ENCODE measurements at regions not wholly inside any gene's neighbourhood (a gene's known extent, or its start where the extent isn't known, plus 50 kb on each side); places are given as distances from the start of the nearest gene placed in this dataset.

DNA sequence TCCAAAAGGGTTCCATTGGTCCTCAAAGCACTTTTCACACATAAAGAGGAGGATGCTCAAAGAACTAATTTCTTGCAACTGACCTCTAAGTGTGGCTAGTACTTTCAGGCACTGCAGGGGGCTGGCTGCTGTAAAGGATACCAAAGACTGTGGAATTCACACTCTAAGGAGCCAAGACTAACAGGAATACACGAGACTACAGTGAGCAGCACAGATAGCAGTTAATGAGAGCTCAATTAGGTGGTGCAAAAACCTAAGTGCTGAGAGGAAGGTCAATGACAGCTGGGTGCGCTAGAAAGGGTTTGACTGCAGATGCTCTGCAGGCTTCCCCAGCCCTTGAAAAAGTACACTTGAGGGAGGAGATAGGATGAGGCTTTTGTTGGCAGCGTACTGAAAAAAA lies 124.3 kb upstream of the NTM start:
- H3K4me1 Mint-ChIP-seq = no peaks in the 10 kb centered on the region
- DNase-seq = no peak
- ChIA-PET CTCF (no interaction called here), POLR2A (no interaction called here)
- peaks cover 4% of the 10 kb centered on the region for H3K9me3 Mint-ChIP-seq
- peaks cover 10% of the 10 kb centered on the region for H3K27me3 Mint-ChIP-seq
- no peak overlapping the region for H3K4me3 Mint-ChIP-seq
- no peak overlapping the region for H3K27ac Mint-ChIP-seq
- no peaks in the 10 kb centered on the region for H3K36me3 Mint-ChIP-seq (ENCODE audit: low read depth)

DNA sequence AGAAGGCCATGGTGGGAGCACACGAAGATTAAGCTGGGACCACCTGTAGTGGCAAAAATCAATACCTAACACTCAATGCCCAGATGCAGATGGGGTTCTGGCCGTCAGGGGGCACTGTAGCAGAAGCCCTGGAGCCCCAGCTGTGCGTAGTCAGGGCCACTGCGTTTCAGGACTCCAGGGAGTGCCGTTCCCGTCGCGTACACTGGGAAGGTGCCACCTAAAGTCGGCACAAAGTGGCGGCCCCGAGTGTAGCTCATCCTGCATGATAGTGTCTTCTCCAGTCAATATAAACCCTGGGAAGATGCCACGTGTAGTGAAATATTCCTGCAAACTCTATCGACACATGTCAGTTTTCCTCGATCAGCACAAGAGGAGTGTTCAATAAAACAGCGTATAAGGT lies 123.8 kb upstream of the NTM start:
- DNase-seq = no peak
- Mint-ChIP-seq H3K36me3 (ENCODE audit: low read depth) (no peaks in the 10 kb centered on the region), H3K27me3 (peaks cover 10% of the 10 kb centered on the region), H3K27ac (no peak overlapping the region), H3K9me3 (peaks cover 4% of the 10 kb centered on the region), H3K4me1 (no peaks in the 10 kb centered on the region), H3K4me3 (no peak overlapping the region)
- ChIA-PET POLR2A (no interaction called here), CTCF (no interaction called here)

DNA sequence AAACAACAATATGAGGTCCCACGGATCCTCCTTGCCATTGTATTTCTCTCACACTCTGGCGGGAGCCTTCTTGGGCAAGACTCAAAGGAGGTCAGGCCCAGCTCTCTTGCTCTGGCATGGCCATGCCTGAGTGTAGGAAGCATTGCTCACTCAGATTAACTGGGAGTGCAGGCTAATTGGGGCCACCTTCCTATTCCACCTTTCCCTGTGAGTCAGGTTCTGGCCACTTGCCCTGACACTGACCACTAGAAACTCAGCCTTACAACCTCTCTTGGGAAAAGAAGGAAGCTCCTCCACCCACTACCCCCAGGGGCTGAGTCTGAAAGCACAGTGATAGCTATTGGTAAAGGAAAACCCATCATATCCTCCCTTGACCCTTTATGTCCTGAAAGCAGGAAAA lies 121.8 kb upstream of the NTM start:
- no peak overlapping the region for H3K4me3 Mint-ChIP-seq
- H3K9me3 Mint-ChIP-seq = no peaks in the 10 kb centered on the region
- H3K4me1 Mint-ChIP-seq = no peaks in the 10 kb centered on the region
- no peaks in the 10 kb centered on the region for H3K36me3 Mint-ChIP-seq (ENCODE audit: low read depth)
- H3K27ac Mint-ChIP-seq = no peak overlapping the region
- ChIA-PET POLR2A (interaction anchor here (0.6 kb wide), 1 partner anchor 202 kb away, joined by 3 read pairs; no protein-coding TSS in a partner anchor), CTCF (no interaction called here)
- H3K27me3 Mint-ChIP-seq = peaks cover 14% of the 10 kb centered on the region
- no peak for DNase-seq

- POLR2A ChIA-PET = no interaction called here
- no peaks in the 10 kb centered on the region for H3K4me1 Mint-ChIP-seq
- no peaks in the 10 kb centered on the region for H3K36me3 Mint-ChIP-seq (ENCODE audit: low read depth)
- H3K4me3 Mint-ChIP-seq = no peak overlapping the region
- H3K27me3 Mint-ChIP-seq = peaks cover 4% of the 10 kb centered on the region
- CTCF ChIA-PET = no interaction called here
- H3K9me3 Mint-ChIP-seq = no peaks in the 10 kb centered on the region
- no peak overlapping the region for H3K27ac Mint-ChIP-seq
- DNase-seq = no peak
Measured at GRCh38 chr11:131253142-131253655, 117.2 kb upstream of the NTM start.

DNA sequence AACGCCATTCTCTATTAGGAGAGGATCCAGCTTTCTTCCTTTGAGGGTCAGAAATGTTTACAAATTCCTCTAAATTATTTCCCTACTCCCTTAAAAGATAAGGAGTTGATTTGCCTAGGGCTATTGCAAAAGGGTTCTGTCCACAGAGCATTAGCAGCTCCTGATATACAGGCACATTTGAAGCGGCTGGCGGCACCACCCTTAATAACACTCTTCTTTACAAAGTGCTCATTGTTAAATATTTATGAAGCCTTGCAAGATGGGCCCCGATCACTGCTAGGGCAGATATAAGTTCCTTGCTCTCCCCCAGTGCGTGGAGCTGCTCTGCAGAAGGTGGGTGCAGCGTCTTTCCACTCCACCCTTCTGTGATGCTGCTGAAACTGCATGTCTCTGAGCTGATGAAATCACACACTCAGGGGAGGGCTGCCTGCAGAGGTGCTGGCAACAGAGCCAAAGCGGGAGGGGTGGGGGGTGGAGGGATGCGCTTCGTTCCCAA lies 116.7 kb upstream of the NTM start:
- ChIA-PET CTCF (no interaction called here), POLR2A (no interaction called here)
- Mint-ChIP-seq H3K27ac (no peak overlapping the region), H3K4me3 (no peak overlapping the region), H3K27me3 (peaks cover 4% of the 10 kb centered on the region), H3K36me3 (ENCODE audit: low read depth) (no peaks in the 10 kb centered on the region), H3K9me3 (no peaks in the 10 kb centered on the region), H3K4me1 (no peaks in the 10 kb centered on the region)
- DNase-seq = no peak

- Mint-ChIP-seq H3K4me1 (no peaks in the 10 kb centered on the region), H3K27me3 (peaks cover 4% of the 10 kb centered on the region), H3K4me3 (no peak overlapping the region), H3K27ac (no peak overlapping the region), H3K9me3 (no peaks in the 10 kb centered on the region), H3K36me3 (ENCODE audit: low read depth) (no peaks in the 10 kb centered on the region)
- ChIA-PET POLR2A (no interaction called here), CTCF (no interaction called here)
- no peak for DNase-seq
Measured at GRCh38 chr11:131254254-131254653, 116.2 kb upstream of the NTM start.

DNA sequence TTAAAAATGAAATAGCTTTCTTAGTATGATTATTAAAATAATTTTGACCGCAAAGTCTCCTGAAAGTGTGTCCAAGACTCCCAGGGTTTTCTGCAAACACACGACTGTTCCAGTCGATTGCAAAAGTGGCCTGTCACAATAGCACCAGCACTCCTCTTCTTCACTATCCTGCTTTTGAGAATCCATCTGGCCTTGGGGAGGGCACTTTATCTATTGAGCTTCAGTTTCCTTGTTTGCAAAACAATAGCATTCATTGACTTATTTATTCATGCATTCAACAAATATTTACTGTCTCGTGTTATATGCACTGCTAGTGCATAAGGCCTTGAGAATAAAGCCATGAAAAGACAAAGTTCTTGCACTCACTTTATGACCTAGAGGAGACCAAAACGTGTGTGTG lies 96.2 kb upstream of the NTM start:
- CTCF ChIA-PET = interaction anchor here (0.6 kb wide), 1 partner anchor 817 kb away, joined by 7 read pairs; no protein-coding TSS in a partner anchor
- DNase-seq = no peak
- no peaks in the 10 kb centered on the region for H3K4me1 Mint-ChIP-seq
- no peak overlapping the region for H3K4me3 Mint-ChIP-seq
- POLR2A ChIA-PET = no interaction called here
- peaks cover 2% of the 10 kb centered on the region for H3K9me3 Mint-ChIP-seq
- no peaks in the 10 kb centered on the region for H3K36me3 Mint-ChIP-seq (ENCODE audit: low read depth)
- H3K27ac Mint-ChIP-seq = no peak overlapping the region
- H3K27me3 Mint-ChIP-seq = no peaks in the 10 kb centered on the region

DNA sequence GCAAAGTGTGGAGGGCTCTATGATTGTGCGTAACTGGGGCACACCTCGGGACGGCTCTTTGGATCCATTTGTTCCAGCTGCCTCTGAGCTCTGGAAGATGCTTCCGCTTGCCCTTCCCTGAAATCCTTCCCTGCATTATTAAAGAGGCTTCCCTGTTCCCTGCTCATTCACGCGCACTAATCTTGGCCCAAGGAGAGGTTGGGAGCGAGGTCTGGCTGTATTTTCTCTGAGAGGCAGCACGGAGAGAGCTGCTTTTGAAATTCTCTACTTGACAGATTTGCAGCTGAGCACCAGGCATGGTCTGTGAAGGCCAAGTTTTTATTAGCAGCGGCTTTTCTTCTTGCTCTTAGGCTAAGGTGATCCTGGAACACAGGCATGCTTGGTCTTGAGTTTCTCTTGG lies 94.8 kb upstream of the NTM start:
- no peak overlapping the region for H3K27ac Mint-ChIP-seq
- no peaks in the 10 kb centered on the region for H3K4me1 Mint-ChIP-seq
- no peaks in the 10 kb centered on the region for H3K36me3 Mint-ChIP-seq (ENCODE audit: low read depth)
- H3K9me3 Mint-ChIP-seq = peaks cover 2% of the 10 kb centered on the region
- CTCF ChIA-PET = no interaction called here
- no peak overlapping the region for H3K4me3 Mint-ChIP-seq
- DNase-seq = no peak
- POLR2A ChIA-PET = no interaction called here
- H3K27me3 Mint-ChIP-seq = no peaks in the 10 kb centered on the region

DNA sequence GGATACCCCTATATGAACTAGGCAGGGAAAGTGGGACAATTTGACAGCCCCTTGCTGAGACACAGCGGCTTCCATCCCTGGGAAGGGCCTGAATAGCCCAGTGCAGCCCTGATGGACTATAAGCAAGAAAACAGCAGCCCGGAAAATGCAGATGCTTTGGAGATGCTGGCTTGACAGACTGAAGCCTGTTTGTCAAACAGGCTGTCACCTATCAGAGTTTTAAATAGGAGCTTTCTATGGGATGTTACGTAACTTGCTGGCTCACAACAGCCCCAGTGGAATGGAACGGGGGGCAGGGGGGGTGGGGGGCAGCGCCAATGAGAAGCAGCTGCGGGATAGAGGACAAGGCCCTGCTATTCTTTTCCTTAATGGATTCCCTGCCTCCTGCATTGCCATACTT lies 91.9 kb upstream of the NTM start:
- no peaks in the 10 kb centered on the region for H3K4me1 Mint-ChIP-seq
- POLR2A ChIA-PET = no interaction called here
- no peak for DNase-seq
- no peak overlapping the region for H3K4me3 Mint-ChIP-seq
- H3K9me3 Mint-ChIP-seq = no peaks in the 10 kb centered on the region
- CTCF ChIA-PET = no interaction called here
- H3K36me3 Mint-ChIP-seq (ENCODE audit: low read depth) = no peaks in the 10 kb centered on the region
- no peak overlapping the region for H3K27ac Mint-ChIP-seq
- no peaks in the 10 kb centered on the region for H3K27me3 Mint-ChIP-seq

DNA sequence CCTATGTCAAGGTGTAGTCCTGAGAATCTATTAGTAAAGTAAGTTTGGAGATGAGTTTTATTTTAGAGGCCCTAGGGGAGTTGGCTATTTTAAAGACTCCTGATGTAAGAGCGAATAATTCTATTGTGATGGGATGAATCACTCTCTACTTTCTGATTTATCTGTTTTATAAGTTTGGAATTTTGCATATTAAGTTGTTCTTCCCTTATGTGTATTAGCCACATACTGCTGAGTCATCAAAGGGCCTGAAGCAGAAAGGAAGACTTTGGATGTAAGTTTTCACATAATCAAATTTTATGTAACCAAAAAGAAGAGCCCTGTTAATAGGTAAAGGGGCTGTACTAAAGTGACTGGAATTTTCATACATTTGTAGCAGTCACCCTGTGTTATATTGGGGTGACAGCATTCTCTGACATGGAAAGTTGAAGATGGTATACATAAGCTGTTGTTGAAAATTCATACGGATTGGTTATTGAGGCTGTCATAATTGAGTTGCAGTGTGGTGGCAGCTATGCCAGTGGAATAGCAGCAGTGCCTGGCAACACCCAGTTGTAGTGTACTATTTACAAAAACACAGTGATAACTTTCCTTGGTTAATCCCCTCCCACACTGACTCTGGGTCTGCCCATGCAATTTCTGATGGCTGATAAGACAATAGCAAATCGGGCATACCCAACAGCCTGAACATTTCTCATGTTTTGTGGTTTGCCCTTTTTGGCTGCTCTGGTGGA lies 90.6 kb upstream of the NTM start:
- H3K4me1 Mint-ChIP-seq = no peaks in the 10 kb centered on the region

DNA sequence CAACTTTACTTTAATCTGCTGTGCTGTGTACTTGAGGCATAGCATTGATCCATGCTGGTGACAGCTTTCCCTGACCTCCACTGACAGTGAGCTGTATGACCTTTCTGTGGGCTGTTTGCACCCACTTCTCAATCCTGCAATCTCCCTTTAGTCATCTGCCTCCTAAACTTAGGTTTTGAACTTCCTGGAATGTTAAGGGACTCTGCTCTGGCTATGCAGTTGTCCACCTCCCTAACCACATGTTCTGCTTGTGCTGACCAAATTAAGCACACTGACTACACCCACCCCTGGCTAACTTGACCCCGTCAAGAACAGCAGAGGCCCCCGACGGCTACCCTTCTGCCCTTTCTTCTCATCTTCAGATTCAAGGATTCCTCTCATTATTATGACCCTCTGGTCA lies 89.1 kb upstream of the NTM start:
- no peaks in the 10 kb centered on the region for H3K27me3 Mint-ChIP-seq
- no peaks in the 10 kb centered on the region for H3K4me1 Mint-ChIP-seq
- H3K36me3 Mint-ChIP-seq (ENCODE audit: low read depth) = no peaks in the 10 kb centered on the region
- ChIA-PET POLR2A (no interaction called here), CTCF (no interaction called here)
- DNase-seq = no peak
- H3K27ac Mint-ChIP-seq = no peak overlapping the region
- no peaks in the 10 kb centered on the region for H3K9me3 Mint-ChIP-seq
- H3K4me3 Mint-ChIP-seq = no peak overlapping the region

More for the DNA sequence above, 90.6 kb upstream of the NTM start:
- no peak for DNase-seq
- Mint-ChIP-seq H3K4me3 (no peak overlapping the region), H3K27ac (no peak overlapping the region), H3K27me3 (no peaks in the 10 kb centered on the region), H3K9me3 (no peaks in the 10 kb centered on the region), H3K36me3 (ENCODE audit: low read depth) (no peaks in the 10 kb centered on the region)
- POLR2A ChIA-PET = interaction anchor here (0.6 kb wide), 1 partner anchor 12 kb away, joined by 3 read pairs; no protein-coding TSS in a partner anchor
- CTCF ChIA-PET = no interaction called here

GRCh38 chr11:131284041-131284440 lies 86.4 kb upstream of the NTM start:
- no peaks in the 10 kb centered on the region for H3K27me3 Mint-ChIP-seq
- H3K27ac Mint-ChIP-seq = no peak overlapping the region
- H3K36me3 Mint-ChIP-seq (ENCODE audit: low read depth) = no peaks in the 10 kb centered on the region
- no peak for DNase-seq
- no peaks in the 10 kb centered on the region for H3K4me1 Mint-ChIP-seq
- ChIA-PET CTCF (no interaction called here), POLR2A (no interaction called here)
- H3K9me3 Mint-ChIP-seq = no peaks in the 10 kb centered on the region
- H3K4me3 Mint-ChIP-seq = no peak overlapping the region

DNA sequence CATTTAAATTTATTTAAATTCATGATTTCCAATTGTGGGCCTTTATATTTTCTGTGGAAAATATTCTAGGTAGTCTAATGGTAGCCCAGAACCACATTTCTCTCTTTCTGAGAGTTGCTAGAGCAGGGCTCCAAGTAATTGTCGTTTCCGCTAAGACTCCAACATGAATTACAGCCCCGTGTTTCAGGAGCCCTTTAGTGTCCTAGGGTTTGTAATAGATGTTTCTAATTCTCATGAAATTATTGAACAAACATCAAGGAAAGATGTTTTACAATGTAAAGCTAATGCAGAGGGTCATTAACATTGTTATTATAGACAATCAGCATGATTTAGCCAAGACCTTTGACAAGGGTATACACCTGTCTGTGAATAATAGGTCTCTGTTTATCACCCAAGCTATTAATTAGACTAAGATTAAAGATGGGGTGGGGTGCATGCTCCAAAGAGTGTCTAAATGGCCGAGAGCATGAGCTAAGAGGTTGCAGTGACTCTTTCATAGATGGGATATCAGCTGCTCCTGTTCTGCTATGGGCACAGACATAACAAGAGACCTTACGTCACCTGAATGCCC lies 81.8 kb upstream of the NTM start:
- Mint-ChIP-seq H3K36me3 (ENCODE audit: low read depth) (no peaks in the 10 kb centered on the region), H3K4me3 (no peak overlapping the region), H3K27me3 (no peaks in the 10 kb centered on the region), H3K9me3 (no peaks in the 10 kb centered on the region), H3K4me1 (no peaks in the 10 kb centered on the region), H3K27ac (no peak overlapping the region)
- CTCF ChIA-PET = no interaction called here
- POLR2A ChIA-PET = no interaction called here
- DNase-seq = no peak

DNA sequence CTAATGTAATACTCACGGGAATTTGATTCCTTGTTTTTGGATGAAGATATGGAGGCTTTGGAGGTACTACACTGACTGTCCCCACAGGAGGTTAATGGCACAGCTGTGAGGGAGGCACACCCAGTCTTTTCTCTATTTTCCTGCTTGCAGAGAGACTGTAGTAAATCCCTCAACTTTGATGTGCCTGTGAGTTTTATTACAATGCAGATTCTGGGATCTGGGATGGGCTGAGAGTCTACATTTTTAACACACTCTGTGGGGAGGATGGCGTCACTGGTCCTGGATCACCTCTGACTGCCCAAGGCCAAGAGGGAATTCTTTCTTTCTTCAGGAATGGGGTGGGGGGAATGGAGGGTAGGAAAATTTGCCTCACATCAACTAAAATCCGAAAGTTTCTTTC lies 80.2 kb upstream of the NTM start:
- DNase-seq = no peak
- no peaks in the 10 kb centered on the region for H3K27me3 Mint-ChIP-seq
- H3K4me1 Mint-ChIP-seq = no peaks in the 10 kb centered on the region
- H3K4me3 Mint-ChIP-seq = no peak overlapping the region
- H3K9me3 Mint-ChIP-seq = no peaks in the 10 kb centered on the region
- no peaks in the 10 kb centered on the region for H3K36me3 Mint-ChIP-seq (ENCODE audit: low read depth)
- ChIA-PET CTCF (no interaction called here), POLR2A (no interaction called here)
- H3K27ac Mint-ChIP-seq = no peak overlapping the region

Data from activated CD4-positive, alpha-beta T cell treated with anti-CD3 and anti-CD28 coated beads, Interleukin-2, amount 10 ng/mL, durations not matched to agents 7 days and 5 days (primary cell).